Fibroblast of the conjunctiva (primary cell): ENCODE measurements at regions not wholly inside any gene's neighbourhood (a gene's known extent, or its start where the extent isn't known, plus 50 kb on each side); places are given as distances from the start of the nearest gene placed in this dataset.
A peak's percentile ranks its signal among the peaks of the same experiment; 100 is the strongest.

Source experiments
- DNase-seq: peaks from one replicate; pipeline ENCODE4 v3.0.0-alpha.2; 2010; ENCODE audit warnings: low read depth

DNA sequence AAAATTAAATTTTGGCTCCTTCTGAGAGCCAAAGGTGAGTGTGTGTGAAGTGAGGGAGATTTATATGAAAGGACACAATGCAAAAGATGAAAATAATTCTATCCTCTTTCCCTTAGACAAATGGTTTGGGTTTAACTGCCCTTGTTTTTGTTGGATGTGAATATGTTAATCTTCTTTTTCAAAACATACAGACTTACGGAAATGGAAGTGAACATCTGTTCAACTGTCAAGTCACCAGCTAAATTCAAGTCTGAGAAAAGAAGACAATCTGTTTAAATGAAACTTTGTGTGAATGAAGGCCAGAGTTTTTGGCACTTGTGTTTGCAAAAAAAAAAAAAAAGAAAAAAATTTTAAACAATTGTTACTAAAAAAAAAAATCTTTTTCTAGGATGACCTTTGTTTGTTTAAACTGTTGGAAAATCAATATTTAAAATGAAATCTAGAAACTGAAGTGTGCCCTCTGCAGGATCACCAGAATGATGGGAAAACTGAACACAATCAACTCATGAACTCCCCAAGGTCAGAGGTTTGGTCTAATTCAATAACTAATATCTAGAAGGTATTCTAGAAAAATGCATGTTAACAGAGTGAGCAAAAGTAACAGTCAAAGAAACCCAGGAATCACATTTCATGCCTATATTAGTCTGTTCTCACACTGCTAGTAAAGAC lies 448.8 kb downstream of the FLRT2 start:
- no peak for DNase-seq

DNA sequence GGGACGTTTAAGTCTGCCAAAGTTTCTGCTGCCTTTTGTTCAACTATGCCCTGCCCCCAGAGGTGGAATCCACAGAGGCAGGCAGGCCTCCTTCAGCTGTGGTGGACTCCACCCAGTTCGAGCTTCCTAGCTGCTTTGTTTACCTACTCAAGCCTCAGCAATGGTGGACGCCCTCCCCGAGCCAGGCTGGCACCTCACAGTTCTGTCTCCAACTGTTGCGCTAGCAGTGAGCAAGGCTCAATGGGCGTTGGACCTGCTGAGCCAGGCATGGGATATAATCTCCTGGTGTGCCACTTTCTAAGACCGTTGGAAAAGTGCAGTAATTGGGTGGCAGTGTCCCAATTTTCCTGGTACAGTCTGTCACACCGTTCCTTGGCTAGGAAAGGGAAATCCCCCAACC lies 444.7 kb downstream of the FLRT2 start:
- no peak for DNase-seq

DNA sequence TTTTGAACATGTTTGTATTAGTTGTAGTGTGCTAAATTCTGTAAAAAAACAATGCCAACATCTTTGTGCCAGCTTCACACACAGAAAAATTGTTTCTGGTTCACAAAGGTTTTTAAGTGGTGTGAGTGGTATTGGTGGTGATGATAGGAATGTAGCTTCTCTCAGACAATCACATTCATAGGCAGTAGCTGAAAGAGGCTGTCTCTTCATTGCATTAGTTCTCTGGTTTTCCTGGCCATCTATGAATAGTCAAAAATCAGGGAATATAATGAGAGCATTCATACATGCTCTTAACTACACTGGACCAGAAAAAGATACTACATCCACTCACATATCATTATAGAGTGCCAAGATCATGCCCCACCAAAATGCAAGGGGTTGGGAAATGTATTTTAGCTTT lies 433.5 kb downstream of the FLRT2 start:
- no peak for DNase-seq

DNA sequence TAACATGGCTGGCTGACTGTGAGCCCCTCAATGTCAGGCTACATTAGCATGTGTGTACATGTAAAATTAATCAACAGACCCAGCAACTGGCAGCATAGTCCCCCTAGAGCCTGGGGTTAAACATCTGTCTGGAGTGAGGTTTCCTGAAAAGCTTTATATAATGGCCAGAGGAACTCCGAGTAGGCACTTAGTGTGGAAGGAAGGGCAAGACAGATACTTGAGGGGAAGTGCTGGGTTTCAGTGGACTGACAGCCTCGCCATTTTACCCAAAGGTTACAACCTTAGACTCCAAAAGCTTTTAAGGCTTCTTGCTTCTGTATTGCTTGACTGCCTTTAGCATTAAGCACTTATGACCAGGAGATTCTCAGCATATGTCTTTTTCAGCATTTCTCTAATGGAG lies 430.8 kb downstream of the FLRT2 start:
- DNase-seq, result no peak

DNA sequence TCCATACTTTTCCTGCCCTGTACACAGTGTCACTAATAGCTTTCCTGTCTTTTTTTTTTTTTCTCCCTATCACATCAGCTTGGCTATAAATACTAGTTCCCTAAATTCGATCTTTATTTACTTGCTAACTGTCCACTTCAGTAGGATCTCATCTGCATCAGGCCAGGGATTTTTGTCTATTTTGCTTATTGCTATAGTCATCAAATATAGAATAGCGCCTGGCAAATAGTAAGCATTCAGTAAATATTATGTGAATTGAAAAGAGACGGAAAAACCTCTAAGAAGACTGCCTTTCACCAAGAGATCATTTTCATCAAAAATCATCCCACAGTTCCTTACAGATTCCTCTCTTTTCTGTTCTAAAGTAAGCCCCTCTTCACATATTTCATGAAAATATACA lies 429.1 kb downstream of the FLRT2 start:
- no peak for DNase-seq

DNA sequence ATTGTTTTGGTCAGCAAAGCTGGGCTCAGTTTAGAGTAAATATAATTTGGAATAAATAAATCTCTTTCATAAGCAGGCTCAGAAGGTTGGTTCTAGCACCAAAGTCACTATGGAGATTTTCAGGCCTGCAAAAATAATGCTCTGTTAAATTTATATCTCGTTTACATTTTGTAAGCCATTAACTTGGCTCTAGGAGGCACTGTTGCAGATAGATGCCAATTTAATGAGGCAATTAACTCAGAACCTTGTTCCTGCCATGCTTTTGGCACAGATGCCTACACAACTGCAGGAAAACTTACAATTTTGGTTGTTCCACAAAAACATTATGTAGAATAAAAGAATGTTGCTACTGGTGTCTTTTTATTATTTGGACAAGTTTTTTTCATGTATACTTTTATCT lies 428.1 kb downstream of the FLRT2 start:
- DNase-seq, result no peak

DNA sequence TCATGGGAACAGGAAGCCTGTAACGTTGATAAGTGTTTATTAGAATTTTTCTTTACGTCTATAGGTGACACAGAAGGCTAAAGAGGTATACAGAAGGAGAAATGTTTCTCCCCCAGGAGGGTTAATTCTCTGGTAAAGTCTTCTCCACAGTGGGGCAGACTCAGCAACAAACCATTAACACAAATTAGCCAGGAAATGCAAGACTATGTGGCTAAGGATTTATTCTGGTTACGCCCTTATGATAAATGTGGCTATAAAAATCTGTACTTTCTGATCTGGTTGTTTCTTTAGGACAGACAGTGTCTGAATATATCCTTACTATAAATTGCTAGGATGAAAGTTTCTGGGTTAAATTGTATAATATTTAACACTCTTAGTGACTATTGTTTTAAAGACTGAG lies 423.3 kb downstream of the FLRT2 start:
- DNase-seq, result no peak

DNA sequence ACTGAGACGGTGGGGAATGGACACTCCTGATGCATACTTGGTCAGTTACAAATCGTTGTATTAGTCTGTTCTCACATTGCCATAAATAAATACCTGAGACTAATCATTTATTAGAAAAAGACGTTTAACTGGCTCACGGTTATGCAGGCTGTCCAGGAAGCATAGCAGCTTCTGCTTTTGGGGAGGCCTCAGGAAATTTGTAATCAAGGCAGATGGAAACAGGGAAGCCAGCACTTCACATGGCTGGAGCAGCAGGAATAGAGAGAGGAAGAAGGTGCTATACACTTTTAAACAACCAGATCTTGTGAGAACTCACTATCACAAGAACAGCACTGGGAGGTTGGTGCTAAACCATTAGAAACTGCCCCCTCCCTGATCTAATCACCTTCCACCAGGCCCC lies 418.2 kb downstream of the FLRT2 start:
- no peak for DNase-seq

DNA sequence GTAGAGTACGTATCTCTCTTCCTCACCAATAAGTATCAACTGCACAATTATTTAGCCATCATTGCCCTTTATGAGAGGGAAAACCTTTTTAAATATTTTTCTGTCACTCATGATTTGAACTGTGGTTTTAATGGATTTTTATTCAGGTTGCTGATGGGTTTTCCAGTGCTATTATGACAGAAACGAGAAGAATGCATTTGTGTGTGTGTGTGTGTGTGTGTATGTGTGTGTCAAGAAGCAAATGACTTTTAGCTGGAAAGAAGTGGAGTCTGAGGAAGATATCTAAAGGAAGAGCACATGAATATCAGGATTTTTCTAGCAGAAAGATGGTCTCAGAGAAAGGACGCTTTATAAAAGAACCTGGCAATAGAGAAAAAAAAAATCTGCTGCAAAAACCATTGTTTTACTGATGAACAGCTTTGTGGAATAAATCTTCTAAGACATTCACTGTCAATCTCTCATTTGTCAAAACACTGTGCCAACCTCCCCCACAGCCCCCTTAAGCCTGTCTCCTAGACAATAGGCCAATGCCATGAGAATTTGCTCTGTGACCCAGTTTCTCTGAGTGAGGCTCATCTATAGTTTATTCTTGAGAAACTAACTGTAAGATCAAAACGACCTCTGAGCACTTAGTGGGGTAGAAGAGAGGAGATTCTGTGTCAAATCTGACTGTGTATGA lies 417.7 kb downstream of the FLRT2 start:
- DNase-seq, result no peak

DNA sequence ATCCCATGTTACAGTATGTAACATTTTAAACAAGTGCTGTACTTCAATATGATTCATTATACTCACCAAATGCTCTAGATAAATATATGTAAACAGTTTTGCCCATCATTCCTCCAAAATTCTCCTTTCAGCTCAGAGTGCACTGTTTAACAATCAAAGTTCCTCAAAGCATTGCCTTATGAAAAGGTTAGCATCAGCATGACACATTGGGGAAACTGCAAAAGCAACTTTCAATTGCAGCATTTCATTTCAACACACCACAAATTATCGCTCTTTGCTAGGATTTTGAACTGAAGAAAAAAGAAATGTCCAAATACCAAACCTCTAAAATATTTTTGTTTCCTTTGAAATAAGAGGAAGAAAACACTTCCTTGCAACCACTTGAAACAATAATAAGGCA lies 413.2 kb downstream of the FLRT2 start:
- DNase-seq, result no peak

DNA sequence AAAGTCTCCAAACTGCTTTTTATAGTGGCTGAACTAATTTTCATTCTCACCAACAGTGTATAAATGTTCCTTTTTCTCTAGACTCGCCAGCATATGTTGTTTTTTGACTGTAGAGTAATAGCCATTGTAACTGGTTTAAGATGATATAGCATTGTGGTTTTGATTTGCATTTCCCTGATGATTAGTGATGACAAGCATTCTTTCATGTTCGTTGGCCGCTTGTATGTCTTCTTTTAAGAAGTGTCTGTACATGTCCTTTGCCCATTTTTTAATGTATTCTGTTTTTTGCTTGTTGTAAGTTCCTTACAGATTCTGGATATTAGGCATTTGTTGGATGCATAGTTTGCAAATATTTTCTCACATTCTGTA lies 404.9 kb downstream of the FLRT2 start:
- no peak for DNase-seq

DNA sequence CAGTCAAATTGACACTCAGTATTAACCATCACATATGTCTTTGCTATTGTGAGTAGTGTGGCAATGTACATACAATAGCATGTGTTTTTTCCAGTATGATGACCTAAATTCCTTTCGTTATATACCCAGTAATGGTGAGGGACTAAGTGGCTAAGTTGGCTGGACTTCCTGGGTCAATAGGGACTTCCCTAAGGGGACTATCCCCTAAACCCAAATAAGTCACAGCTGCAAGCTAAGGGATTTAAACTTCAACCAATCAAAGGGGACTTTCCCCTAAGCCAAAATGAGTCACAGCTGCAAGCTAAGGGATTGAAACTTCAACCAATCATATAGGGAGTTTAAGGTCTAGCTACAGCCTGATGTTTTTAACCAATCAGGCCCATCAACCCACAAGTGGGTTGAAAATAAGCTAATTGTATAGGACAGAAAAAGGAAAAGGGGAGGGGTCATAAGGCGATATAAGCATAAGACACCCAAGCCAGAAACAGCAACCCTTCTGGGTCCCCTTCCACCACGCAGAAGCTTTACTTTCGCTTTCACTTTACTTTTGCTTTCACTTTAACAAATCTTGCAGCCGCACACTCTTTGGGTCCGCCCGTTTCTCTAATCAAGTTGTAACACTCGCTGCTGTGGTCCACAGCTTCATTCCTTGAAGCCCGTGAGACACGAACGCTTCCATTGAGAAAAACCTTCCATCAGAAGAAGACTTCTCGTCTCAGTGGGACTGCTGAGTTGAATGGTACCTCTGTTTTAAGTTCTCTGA lies 404.4 kb downstream of the FLRT2 start:
- no peak for DNase-seq

DNA sequence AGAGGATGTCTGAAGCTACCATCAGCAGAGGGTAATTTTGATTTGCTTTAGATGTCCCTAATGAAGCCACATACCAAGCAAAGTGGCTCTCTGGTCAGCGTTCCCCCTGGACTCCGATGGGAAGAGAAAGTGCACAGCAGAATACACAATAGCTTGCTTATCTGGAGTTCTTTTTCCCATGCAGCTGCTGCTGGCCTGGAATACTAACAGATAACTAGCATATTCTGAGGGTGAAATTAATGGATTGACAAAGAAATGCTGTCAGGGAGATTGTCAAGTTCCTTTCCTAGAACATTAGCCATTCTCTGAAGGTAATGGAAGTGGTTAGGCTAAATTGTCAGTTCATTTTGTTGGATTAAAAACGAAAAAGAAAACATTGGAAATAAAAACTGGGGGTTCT lies 391.3 kb downstream of the FLRT2 start:
- DNase-seq, result no peak

DNA sequence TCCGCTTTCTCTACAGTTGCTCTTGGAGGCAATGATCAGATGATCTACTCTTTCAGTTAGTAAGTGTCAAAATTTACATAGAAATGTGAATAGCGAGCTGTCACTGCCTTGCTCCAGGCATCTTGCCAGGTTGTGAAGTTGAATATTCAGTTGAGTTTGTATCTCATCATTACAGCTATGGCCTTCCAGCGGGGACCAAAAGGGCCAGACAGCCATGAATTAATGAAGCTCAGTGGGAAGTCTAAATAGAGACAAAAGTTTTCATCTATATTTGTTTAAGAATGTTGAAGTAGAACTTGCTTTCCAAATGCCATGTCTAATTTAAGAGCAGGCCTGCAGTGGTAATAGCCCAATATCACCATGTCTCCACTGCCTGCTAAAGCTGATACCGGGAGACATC lies 387.8 kb downstream of the FLRT2 start:
- DNase-seq, result no peak

DNA sequence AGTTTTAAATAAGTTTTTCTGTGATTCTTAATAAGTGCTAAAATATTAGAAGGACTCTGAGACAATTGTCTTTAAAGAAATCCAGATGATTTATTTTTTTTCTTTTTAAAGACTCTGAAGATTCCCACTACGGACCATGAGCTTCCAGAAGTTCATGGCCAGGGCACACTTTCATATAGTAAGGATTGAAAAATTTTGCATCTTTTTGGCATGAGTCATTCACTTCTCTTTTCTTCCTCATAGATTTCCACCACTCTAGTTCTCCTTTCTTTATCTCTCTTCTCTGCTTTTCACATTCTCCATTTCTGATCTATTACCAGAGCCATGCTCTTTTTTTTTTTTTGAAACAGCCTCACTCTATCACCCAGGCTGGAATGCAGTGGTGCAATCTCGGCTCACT lies 385.8 kb downstream of the FLRT2 start:
- no peak for DNase-seq

DNA sequence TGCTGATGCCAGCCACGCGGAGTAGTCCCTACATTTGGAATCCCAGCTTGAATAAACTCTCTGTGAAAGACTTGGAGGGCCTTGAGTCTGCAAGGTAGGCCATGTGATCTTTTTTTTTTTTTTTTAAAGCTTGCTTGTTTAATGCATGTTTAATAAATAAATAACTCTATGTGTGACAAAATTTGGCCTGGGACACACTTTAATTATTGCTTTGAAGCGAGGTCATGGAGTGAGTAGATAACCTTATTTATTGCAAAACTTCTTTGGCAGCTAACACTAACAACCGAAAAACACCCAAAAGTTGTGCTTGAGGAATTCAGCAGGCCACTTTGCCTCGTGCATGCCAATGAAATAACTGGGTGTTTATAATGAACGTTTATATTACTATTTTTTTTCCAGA lies 382.2 kb downstream of the FLRT2 start:
- no peak for DNase-seq

DNA sequence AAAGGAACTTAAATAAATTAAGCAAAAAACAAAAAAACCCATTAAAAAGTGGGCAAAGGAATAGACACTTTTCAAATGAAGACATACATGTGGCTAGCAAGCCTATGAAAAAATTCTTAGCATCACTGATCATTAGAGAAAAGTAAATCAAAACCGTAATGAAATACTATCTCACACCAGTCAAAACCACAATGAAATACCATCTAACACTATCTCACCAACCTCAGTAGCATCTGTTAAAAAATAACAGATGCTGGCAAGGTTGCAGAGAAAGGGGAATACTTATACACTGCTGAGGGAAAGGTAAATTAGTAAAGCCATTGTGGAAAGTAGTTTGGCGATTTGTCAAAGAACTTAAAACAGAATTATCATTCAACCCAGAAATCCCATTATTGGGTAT lies 381.1 kb downstream of the FLRT2 start:
- DNase-seq, result no peak

DNA sequence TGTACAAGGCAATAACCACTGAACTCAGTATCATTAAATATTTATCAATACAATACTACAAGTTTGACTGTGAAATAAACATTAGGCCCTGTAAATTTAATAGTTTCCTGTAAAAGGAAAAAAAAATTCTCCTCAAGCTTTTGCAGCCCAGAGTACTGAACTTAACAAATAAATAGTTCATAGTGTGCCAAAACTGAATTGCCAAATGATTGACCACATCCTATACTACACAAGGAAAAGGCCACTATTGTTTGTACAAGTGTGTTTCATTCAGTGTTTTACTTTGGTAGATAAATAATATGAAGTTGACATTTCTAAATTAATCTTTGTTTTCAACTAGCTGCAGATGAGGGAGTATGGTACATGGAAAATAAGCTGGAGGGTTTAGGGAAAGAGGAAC lies 379.6 kb downstream of the FLRT2 start:
- DNase-seq, result no peak

DNA sequence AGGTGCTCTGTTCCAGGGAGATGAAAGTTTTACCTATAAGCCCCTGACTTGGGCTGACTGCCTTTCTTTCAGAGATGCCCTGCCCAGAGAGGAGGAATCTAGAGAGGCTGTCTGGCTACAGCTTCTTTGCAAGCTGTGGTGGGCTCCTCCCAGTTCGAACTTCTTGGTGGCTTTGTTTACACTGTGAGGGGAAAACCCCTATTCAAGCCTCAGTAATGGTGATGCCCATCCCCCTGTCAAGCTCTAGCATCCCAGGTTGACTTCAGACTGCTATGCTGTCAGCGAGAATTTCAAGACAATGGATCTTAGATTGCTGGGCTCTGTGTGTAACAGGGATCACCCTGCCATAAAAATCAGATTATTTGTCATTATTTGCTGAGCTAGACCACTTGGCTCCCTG lies 377.6 kb downstream of the FLRT2 start:
- no peak for DNase-seq

DNA sequence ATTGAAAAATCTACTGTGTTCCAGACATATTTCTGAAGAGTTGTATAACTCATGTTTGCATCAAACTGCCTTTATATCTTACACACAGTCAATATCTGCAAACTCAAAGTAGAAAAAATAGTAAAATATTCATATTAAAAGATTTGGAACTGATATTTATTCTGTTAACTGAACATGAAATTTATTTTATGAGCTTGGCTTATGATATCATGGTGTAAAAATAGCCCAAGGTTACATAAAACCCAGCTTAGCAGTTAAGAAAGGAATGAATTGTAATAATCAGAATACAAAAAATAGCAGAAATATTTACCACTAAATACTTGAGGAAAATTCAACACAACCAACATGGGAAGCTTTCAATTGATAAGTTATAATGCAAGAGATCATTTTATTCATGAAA lies 367.9 kb downstream of the FLRT2 start:
- no peak for DNase-seq

DNA sequence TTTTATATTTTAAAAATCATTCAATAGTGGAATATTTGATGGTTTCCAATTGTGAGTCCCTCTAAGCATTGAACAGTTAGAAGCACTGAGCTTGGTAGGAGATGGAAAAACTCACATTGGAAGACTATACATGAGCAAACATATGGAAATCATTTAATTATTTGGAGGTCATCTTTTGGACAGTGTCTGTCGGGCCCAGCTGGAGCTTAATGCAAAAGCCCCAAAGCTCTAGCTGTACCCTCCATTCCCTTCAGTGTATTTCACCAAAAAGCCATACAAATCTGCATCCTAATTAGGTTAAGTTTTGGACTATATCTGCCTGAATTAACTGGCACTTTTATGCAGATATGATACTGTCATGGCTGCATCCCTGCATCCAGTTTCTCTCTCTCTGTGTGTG lies 365.7 kb downstream of the FLRT2 start:
- DNase-seq, result no peak

DNA sequence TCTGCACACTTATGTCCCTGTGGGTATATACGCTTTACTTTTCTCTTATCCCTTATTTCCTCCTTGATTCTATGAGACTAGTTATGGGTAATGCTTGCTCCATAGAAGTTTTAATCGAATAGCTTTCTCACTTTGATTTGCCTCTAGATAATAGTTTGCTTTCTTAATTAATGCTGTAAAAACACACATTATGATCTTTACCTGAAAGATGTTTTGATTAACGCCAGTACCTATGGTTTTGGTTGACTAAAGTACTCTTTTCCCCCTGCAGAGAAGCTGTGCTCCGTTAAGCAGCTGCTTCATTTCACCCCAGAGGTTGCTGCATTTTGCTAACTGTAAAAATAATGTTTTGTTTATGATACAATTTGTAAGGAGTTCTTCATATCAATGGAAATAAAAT lies 362.3 kb downstream of the FLRT2 start:
- no peak for DNase-seq

DNA sequence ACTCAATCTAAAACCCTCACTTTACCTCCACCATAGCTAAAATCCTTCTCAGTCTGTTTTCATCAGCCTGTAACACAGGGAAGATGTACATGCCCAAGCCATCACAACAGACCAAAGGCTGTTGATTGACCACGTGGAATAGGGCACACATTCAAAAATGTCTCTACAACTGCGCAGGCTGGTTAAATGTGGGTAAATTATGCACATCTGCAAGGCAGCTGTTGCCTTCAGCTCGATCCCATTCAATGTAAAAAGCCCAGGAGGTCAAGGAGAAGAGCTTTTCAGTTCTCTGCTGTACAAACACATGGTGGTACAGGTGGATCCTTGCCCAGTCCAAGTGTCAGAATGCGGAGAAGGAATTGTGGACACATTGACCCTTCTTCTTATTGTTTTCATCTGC lies 354.0 kb downstream of the FLRT2 start:
- peak; percentile 21 for DNase-seq

DNA sequence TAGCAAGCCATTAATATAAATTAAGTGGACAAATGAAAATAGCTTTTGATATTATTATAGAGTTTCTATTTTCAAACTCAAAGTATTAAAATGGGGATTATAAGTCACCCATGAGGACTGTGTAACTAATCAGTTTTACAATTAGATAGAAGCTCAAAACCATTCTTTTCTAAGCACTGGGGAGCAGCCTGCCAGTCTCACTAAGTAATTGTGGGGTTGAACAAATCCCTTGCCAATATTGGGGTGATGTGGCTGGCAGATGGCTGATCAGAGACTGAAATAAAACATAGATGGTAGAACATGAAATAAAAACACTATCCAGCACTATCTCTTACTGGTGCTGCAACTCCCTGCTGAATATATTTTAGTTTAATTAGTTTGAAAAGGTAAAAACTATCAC lies 353.2 kb downstream of the FLRT2 start:
- no peak for DNase-seq
